ENCODE measurements at regions not wholly inside any gene's neighbourhood (a gene's known extent, or its start where the extent isn't known, plus 50 kb on each side); places are given as distances from the start of the nearest gene placed in this dataset.

DNA sequence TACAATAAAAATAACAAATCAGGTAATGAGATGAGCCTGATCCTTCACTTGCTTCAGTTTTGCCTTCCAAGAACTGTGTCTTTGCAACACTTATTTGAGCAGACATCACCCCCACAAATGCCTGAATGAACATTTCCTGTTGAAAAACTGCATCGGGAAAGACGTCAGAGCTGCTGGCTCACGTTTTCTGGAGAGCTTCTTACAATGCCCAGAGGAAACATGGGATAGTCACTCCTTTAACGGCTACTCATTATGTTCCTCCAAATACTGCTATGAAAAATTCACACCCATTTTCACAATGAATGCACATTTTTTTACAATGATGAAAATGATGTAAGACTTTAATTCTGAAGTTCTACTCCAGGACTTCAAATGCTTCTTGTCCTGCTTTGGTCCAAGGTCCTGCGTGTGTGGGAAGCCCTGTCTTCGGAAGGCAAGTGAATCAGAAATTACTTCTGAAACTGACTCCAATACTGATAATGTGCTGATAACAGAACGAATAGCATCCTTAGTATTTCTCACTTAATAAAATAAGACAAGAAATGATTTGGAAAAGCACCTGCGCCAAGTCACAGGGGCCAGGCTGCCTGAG is 238.0 kb downstream of the ANKRD60 start:
- DNase-seq (ENCODE audit: low read depth): no peak
- TF ChIP-seq, protein P1, sequence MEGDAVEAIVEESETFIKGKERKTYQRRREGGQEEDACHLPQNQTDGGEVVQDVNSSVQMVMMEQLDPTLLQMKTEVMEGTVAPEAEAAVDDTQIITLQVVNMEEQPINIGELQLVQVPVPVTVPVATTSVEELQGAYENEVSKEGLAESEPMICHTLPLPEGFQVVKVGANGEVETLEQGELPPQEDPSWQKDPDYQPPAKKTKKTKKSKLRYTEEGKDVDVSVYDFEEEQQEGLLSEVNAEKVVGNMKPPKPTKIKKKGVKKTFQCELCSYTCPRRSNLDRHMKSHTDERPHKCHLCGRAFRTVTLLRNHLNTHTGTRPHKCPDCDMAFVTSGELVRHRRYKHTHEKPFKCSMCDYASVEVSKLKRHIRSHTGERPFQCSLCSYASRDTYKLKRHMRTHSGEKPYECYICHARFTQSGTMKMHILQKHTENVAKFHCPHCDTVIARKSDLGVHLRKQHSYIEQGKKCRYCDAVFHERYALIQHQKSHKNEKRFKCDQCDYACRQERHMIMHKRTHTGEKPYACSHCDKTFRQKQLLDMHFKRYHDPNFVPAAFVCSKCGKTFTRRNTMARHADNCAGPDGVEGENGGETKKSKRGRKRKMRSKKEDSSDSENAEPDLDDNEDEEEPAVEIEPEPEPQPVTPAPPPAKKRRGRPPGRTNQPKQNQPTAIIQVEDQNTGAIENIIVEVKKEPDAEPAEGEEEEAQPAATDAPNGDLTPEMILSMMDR (IDR thresholded peaks at IDR 0.05; ENCODE audit: low read depth, low read length, missing control alignments): no peak

DNA sequence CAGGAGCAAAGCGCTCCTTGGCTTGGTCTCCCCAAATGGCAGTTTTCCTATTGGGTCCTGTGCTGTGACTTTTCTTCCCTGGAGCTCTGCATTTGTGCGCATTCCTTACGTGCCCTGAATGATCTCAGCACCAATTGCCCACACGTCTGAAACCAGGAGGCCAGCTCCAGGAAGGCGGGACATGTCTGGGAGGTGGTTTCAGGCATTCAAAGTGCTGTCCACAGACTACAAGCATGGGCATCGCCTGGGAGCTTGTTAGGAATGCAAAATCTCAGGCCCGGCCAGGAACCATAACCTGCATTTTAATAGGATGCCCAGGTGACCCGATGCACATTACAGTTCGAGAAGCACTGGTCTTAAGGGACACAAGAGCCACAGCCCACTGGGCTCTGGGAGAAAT is 239.6 kb downstream of the ANKRD60 start:
- DNase-seq (ENCODE audit: low read depth): no peak
- no peak overlapping the region for H3K4me3 ChIP-seq (ENCODE audit: low read depth, low read length)
- TF ChIP-seq, protein P1 (IDR thresholded peaks at IDR 0.05; ENCODE audit: low read depth, low read length, missing control alignments): no peak
- in situ Hi-C loops (cut with HindIII; ENCODE audit: low sequenced_read_pairs): no loop called here

More for the DNA sequence above, 238.0 kb downstream of the ANKRD60 start:
- H3K4me3 ChIP-seq (ENCODE audit: low read depth, low read length): no peak overlapping the region
- in situ Hi-C loops (cut with HindIII; ENCODE audit: low sequenced_read_pairs): no loop called here

DNA sequence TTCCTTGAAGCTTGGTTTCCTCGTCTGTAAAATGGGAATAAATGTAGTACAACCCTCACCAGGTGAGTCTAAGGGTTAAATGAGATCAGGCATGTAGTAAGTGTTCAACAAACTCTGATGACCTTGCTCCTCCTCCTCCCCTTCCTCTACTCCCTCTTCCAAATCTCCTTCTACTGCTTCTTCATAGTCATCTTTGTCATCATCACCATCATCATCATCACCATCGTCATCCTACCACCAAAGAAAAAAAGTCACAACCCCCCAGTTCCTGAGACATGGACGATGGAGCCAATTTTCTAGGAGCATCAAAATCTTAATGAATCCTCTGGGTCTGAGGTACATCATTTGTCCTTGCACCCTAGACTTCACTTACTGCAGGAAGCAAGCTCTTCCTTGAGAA is 240.0 kb downstream of the ANKRD60 start:
- in situ Hi-C loops (cut with HindIII; ENCODE audit: low sequenced_read_pairs): no loop called here
- H3K4me3 ChIP-seq (ENCODE audit: low read depth, low read length): no peak overlapping the region
- TF ChIP-seq, protein P1 (IDR thresholded peaks at IDR 0.05; ENCODE audit: low read depth, low read length, missing control alignments): no peak
- DNase-seq (ENCODE audit: low read depth): no peak

DNA sequence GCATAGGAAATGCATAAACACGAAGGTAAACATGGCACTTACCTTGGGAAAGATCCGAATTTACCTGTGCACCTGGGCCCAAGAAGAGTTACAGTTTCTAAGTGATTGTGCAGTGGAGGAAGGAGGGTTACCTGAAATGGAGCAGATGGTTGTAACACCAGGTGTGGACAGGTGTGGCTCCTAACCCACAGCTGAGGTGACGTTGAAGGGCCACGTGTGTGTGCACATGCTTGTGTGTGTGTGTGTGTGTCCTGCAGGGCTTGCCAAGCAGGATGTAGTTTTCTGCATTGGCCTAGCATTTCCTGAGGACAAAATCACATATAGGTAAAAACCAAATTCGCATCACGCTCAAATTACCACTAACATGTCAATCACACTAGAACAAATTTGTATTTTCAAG is 240.8 kb downstream of the ANKRD60 start:
- H3K4me3 ChIP-seq (ENCODE audit: low read depth, low read length): no peak overlapping the region
- DNase-seq (ENCODE audit: low read depth): no peak
- in situ Hi-C loops (cut with HindIII; ENCODE audit: low sequenced_read_pairs): no loop called here
- TF ChIP-seq, protein P1 (IDR thresholded peaks at IDR 0.05; ENCODE audit: low read depth, low read length, missing control alignments): no peak

DNA sequence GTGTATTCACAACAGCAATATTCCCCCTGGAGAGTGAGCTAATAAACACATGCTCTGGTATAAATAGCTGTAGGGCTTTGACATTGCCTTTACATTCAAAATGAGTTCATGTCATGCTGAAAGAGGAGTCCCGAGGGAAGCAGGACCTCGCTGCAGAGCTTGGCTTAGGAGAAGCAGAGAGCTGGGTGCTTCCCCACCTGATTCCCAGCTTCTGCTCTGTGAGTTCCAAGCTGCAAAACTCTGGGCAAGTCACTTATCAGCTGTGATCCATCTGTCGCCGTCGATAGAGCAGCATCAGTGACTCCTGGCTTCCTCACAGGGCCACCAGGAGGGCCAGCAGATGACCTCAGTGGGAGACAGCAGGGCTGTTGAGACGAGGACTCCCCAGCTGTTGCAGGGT is 241.8 kb downstream of the ANKRD60 start:
- in situ Hi-C loops (cut with HindIII; ENCODE audit: low sequenced_read_pairs): no loop called here
- TF ChIP-seq, protein P1 (IDR thresholded peaks at IDR 0.05; ENCODE audit: low read depth, low read length, missing control alignments): no peak

DNA sequence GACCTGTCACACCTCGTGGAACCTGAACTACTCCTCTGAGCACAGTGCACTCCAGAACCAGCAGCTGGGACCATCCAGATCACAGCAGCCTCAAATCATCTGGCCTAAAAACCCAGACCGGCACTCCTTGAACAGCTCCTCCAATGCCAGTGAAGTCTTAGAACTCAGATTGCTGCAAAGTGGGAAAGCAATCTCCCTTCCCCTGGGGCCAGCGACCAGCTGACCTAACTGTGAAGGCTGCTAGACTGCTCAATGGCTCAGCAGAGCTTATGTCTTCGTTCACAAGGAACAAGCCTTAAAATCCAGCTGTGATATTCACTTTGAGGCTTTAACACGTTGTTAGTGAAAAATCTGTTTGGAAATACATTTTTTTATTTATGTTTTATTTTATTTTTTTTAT is 243.2 kb downstream of the ANKRD60 start:
- in situ Hi-C loops (cut with HindIII; ENCODE audit: low sequenced_read_pairs): no loop called here
- no peak overlapping the region for H3K4me3 ChIP-seq (ENCODE audit: low read depth, low read length)
- TF ChIP-seq, protein P1 (IDR thresholded peaks at IDR 0.05; ENCODE audit: low read depth, low read length, missing control alignments): no peak
- no peak for DNase-seq (ENCODE audit: low read depth)

More for the DNA sequence above, 241.8 kb downstream of the ANKRD60 start:
- DNase-seq (ENCODE audit: low read depth): no peak
- H3K4me3 ChIP-seq (ENCODE audit: low read depth, low read length): no peak overlapping the region

Data from astrocyte of the cerebellum (primary cell).